ENCODE measurements at regions not wholly inside any gene's neighbourhood (a gene's known extent, or its start where the extent isn't known, plus 50 kb on each side); places are given as distances from the start of the nearest gene placed in this dataset.

GRCh38 chr2:23269747-23270146, 115.2 kb upstream of the KLHL29 start:
- DNase-seq (ENCODE audit: low read depth, low spot score): no peak
- H3K4me3 ChIP-seq (ENCODE audit: low read depth in 2 of 2, low read length in 2 of 2): no peak overlapping the region
- ChIA-PET POLR2A (interaction anchor here (0.7 kb wide), 1 partner anchor 366 kb away, joined by 6 read pairs; no protein-coding TSS in a partner anchor), CTCF (no interaction called here)
- no peaks in the 10 kb centered on the region for H3K9me3 ChIP-seq (ENCODE audit: control insufficient read depth, insufficient read depth, low read depth, low read length)
- H3K4me1 ChIP-seq (ENCODE audit: control insufficient read depth, insufficient read depth, low read length): no peaks in the 10 kb centered on the region
- no peak for ATAC-seq
- TF ChIP-seq REST (IDR thresholded peaks at IDR 0.05; ENCODE audit: insufficient read depth in 1 of 2, low read depth in 2 of 2, low read length in 1 of 2) (no peak), POLR2AphosphoS5 (IDR thresholded peaks at IDR 0.05; ENCODE audit: low read depth, low read length) (no peak), CTCF (IDR thresholded peaks at IDR 0.05) (no peak), SIN3A (IDR thresholded peaks at IDR 0.05; ENCODE audit: borderline replicate concordance, insufficient read depth, low read depth, low read length) (no peak), TCF7L2 (IDR thresholded peaks at IDR 0.05; ENCODE audit: low read depth, low read length) (no peak)
- H3K27ac ChIP-seq (ENCODE audit: low read length): no peak overlapping the region
- in situ Hi-C loops (cut with HindIII; ENCODE audit: low pct_unique_long_range_greater_than_20kb, low sequenced_read_pairs) (no loop called here), intact Hi-C loops (cut with micrococcal nuclease; ENCODE audit: unreplicated experiment) (no loop called here)
- peaks cover 2% of the 10 kb centered on the region; the same call in 1 of the 2 replicates for H3K27me3 ChIP-seq (ENCODE audit: control insufficient read depth, insufficient read depth, low read length)
- BruUV-seq (replicated peaks): no TSS peak
- H3K36me3 ChIP-seq (ENCODE audit: control insufficient read depth, insufficient read depth, low read length): no peaks in the 10 kb centered on the region

DNA sequence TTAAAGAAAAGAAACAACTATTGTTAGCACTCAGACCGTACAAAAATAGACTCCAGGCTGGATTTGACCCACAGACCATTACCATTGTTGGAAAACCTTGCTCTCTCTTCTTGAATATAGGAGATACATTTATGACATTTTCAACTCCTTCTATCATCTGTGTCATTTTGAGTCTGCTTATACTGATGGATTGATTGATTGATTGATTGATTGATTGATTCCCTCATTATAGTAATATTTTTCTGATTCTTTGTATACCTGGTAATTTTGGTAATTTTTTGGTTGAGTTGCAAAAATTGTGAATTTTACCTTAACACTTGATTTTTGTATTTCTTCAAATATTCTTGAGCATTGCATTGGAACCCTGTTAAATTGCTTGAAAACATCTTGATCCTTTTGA, 114.2 kb upstream of the KLHL29 start:
- TF ChIP-seq CTCF (IDR thresholded peaks at IDR 0.05): no peak
- no peak for TF ChIP-seq SIN3A (IDR thresholded peaks at IDR 0.05; ENCODE audit: borderline replicate concordance, insufficient read depth, low read depth, low read length)
- TF ChIP-seq TCF7L2 (IDR thresholded peaks at IDR 0.05; ENCODE audit: low read depth, low read length): no peak
- TF ChIP-seq REST (IDR thresholded peaks at IDR 0.05; ENCODE audit: insufficient read depth in 1 of 2, low read depth in 2 of 2, low read length in 1 of 2): no peak
- TF ChIP-seq POLR2AphosphoS5 (IDR thresholded peaks at IDR 0.05; ENCODE audit: low read depth, low read length): no peak
- Histone ChIP-seq H3K4me3 (ENCODE audit: low read depth in 2 of 2, low read length in 2 of 2) (no peak overlapping the region), H3K4me1 (ENCODE audit: control insufficient read depth, insufficient read depth, low read length) (no peaks in the 10 kb centered on the region), H3K27me3 (ENCODE audit: control insufficient read depth, insufficient read depth, low read length) (peaks cover 2% of the 10 kb centered on the region; the same call in 1 of the 2 replicates), H3K27ac (ENCODE audit: low read length) (no peak overlapping the region), H3K9me3 (ENCODE audit: control insufficient read depth, insufficient read depth, low read depth, low read length) (no peaks in the 10 kb centered on the region), H3K36me3 (ENCODE audit: control insufficient read depth, insufficient read depth, low read length) (no peaks in the 10 kb centered on the region)
- ATAC-seq (no peak), DNase-seq (ENCODE audit: low read depth, low spot score) (no peak)
- ChIA-PET CTCF (no interaction called here), POLR2A (no interaction called here)
- intact Hi-C loops (cut with micrococcal nuclease; ENCODE audit: unreplicated experiment): no loop called here
- no TSS peak for BruUV-seq (replicated peaks)
- in situ Hi-C loops (cut with HindIII; ENCODE audit: low pct_unique_long_range_greater_than_20kb, low sequenced_read_pairs): no loop called here

All from Panc1 (cell line).